ENCODE measurements at regions not wholly inside any gene's neighbourhood (a gene's known extent, or its start where the extent isn't known, plus 50 kb on each side); places are given as distances from the start of the nearest gene placed in this dataset.

- no peaks in the 10 kb centered on the region for H3K4me1 ChIP-seq (ENCODE audit: insufficient read depth)
- H3K4me2 ChIP-seq, result no peak overlapping the region
- no peak for ATAC-seq
- no peaks in the 10 kb centered on the region for H3K9me3 Mint-ChIP-seq
- no peaks in the 10 kb centered on the region for H3K79me2 ChIP-seq (replicated peaks; ENCODE audit: insufficient read depth)
- H3K4me1 Mint-ChIP-seq, result no peaks in the 10 kb centered on the region
- no peaks in the 10 kb centered on the region for H3F3A ChIP-seq (replicated peaks; ENCODE audit: low read depth)
- no peak for DNase-seq (ENCODE audit: low spot score)
- H3K27ac Mint-ChIP-seq, result no peak overlapping the region
- no peak overlapping the region for H2AFZ ChIP-seq
- H3K27ac ChIP-seq (ENCODE audit: low read depth), result no peak overlapping the region
- no peaks in the 10 kb centered on the region for H3K36me3 Mint-ChIP-seq (ENCODE audit: low read depth)
- H3K4me3 ChIP-seq, result no peak overlapping the region
- H3K36me3 ChIP-seq (ENCODE audit: insufficient read depth), result no peaks in the 10 kb centered on the region; the same call in 1 of the 2 replicates
- no peaks in the 10 kb centered on the region for H3K9me2 ChIP-seq (ENCODE audit: insufficient read depth)
- H3K4me3 Mint-ChIP-seq, result no peak overlapping the region
- no peaks in the 10 kb centered on the region for H4K20me1 ChIP-seq (replicated peaks; ENCODE audit: insufficient read depth)
- no peaks in the 10 kb centered on the region for H3K27me3 Mint-ChIP-seq (ENCODE audit: insufficient read depth, low read depth, poor library complexity)
- TF ChIP-seq POLR2AphosphoS5 (IDR thresholded peaks at IDR 0.05; ENCODE audit: low read depth), result no peak
- H3K27me3 ChIP-seq (ENCODE audit: insufficient read depth), result no peaks in the 10 kb centered on the region
Observed at GRCh38 chr2:147236601-147237000, 608.2 kb upstream of the ACVR2A start.

- H3K27me3 ChIP-seq (ENCODE audit: insufficient read depth), result no peaks in the 10 kb centered on the region
- no peak overlapping the region for H3K27ac ChIP-seq (ENCODE audit: low read depth)
- H3K4me3 ChIP-seq, result no peak overlapping the region
- no peaks in the 10 kb centered on the region; the same call in 1 of the 2 replicates for H3K36me3 ChIP-seq (ENCODE audit: insufficient read depth)
- Mint-ChIP-seq H3K4me1 (peaks cover 8% of the 10 kb centered on the region; the same call in 2 of the 3 replicates), H3K9me3 (no peaks in the 10 kb centered on the region), H3K4me3 (no peak overlapping the region), H3K27me3 (ENCODE audit: insufficient read depth, low read depth, poor library complexity) (peaks cover 1% of the 10 kb centered on the region), H3K36me3 (ENCODE audit: low read depth) (no peaks in the 10 kb centered on the region), H3K27ac (peak overlapping the region; percentile 31; the same call in 1 of the 2 replicates)
- H4K20me1 ChIP-seq (replicated peaks; ENCODE audit: insufficient read depth), result no peaks in the 10 kb centered on the region
- no peaks in the 10 kb centered on the region for H3K79me2 ChIP-seq (replicated peaks; ENCODE audit: insufficient read depth)
- 0 out of 2 replicates have a peak, but pooled peaks cover 11% of the 10 kb centered on the region for H3K9me2 ChIP-seq (ENCODE audit: insufficient read depth)
- H2AFZ ChIP-seq, result no peak overlapping the region
- no peaks in the 10 kb centered on the region for H3K4me1 ChIP-seq (ENCODE audit: insufficient read depth)
- no peaks in the 10 kb centered on the region for H3F3A ChIP-seq (replicated peaks; ENCODE audit: low read depth)
- H3K4me2 ChIP-seq, result no peak overlapping the region
- ATAC-seq, result no peak
- no peak for DNase-seq (ENCODE audit: low spot score)
- TF ChIP-seq REST (IDR thresholded peaks at IDR 0.05; ENCODE audit: unreplicated experiment) (no peak), EZH2phosphoT487 (IDR thresholded peaks at IDR 0.05; ENCODE audit: unreplicated experiment) (no peak), CREB1 (CRISPR knock-in tag; IDR thresholded peaks at IDR 0.05; ENCODE audit: low read depth) (no peak), NANOG (IDR thresholded peaks at IDR 0.05; ENCODE audit: borderline replicate concordance) (no peak), JUNB (IDR thresholded peaks at IDR 0.05; ENCODE audit: unreplicated experiment) (no peak), CTCF (conservative IDR thresholded peaks at IDR 0.05; ENCODE audit: low read depth in 2 of 2) (no peak), ZNF331 (CRISPR knock-in tag; IDR thresholded peaks at IDR 0.05; ENCODE audit: low read depth) (no peak), POLR2AphosphoS5 (IDR thresholded peaks at IDR 0.05; ENCODE audit: low read depth) (no peak), STAT1 (IDR thresholded peaks at IDR 0.05; ENCODE audit: unreplicated experiment) (no peak), ETS1 (IDR thresholded peaks at IDR 0.05) (no peak)
Observed at GRCh38 chr2:147232225-147232669, 612.6 kb upstream of the ACVR2A start.

Measured in GM23338 (cell line).